HEK293 (cell line): ENCODE measurements at regions not wholly inside any gene's neighbourhood (a gene's known extent, or its start where the extent isn't known, plus 50 kb on each side); places are given as distances from the start of the nearest gene placed in this dataset.

Experiments used
- CTCF ChIA-PET: fragments of 350-600 bp; formaldehyde crosslinking; extraction: SDS; loops from one replicate; lab custom pipeline; 2021; ENCODE audit warnings: antibody characterized with exemption; lab: Yijun Ruan, JAX
- POLR2A ChIA-PET: fragments of 300-600 bp; formaldehyde crosslinking; extraction: SDS; loops from one replicate; lab custom pipeline; 2020; ENCODE audit warnings: antibody characterized with exemption, inconsistent platforms; lab: Yijun Ruan, JAX
- H3K27ac ChIP-seq: fragments of 200-500 bp; sonication (Bioruptor generic); 2 replicates; pipeline ENCODE4 v1.5.1; 2014; ENCODE audit warnings: low read depth, low read length, control low read depth, inconsistent platforms; ENCODE audit errors: extremely low read depth
- H3K36me3 ChIP-seq, 2 experiments: fragments of 200-500 bp in 1 of 2; sonication (Bioruptor generic) in 1 of 2; 1 replicate in 1 of 2; 2 replicates in 1 of 2; pipeline ENCODE4 v1.5.1; 2014 to 2017; ENCODE audit warnings: inconsistent platforms in 2 of 2, low read length in 2 of 2; ENCODE audit not compliant: control insufficient read depth in 2 of 2, insufficient read depth in 1 of 2
- H3K4me1 ChIP-seq: fragments of 200-500 bp; sonication (Bioruptor generic); 2 replicates; pipeline ENCODE4 v1.5.1; 2014; ENCODE audit warnings: mild to moderate bottlenecking, low read length, inconsistent platforms; ENCODE audit not compliant: control insufficient read depth, insufficient read depth
- H3K4me3 ChIP-seq: 2 replicates; pipeline ENCODE4 v1.5.1; 2011; ENCODE audit warnings: low read depth, mild to moderate bottlenecking, control low read depth, low read length, moderate library complexity
- H3K9me3 ChIP-seq: fragments of 200-500 bp; sonication (Bioruptor generic); 2 replicates; pipeline ENCODE4 v1.5.1; 2014; ENCODE audit warnings: low read depth, low read length, inconsistent platforms; ENCODE audit not compliant: control insufficient read depth, insufficient read depth
- BCL11B ChIP-seq: fragments of 450-650 bp; formaldehyde crosslinking; IDR thresholded peaks from 2 replicates; pipeline ENCODE4 v1.5.1; 2016; ENCODE audit warnings: low read depth, missing biosample characterization, missing genetic modification characterization
- EGR2 ChIP-seq: fragments of 450-650 bp; formaldehyde crosslinking; IDR thresholded peaks from 2 replicates; pipeline ENCODE4 v1.5.1; 2016; ENCODE audit warnings: low read depth, missing biosample characterization, missing genetic modification characterization
- KLF8 ChIP-seq: fragments of 450-650 bp; formaldehyde crosslinking; IDR thresholded peaks from 2 replicates; pipeline ENCODE4 v1.5.1; 2016; ENCODE audit warnings: missing biosample characterization, missing genetic modification characterization
- OSR2 ChIP-seq: fragments of 450-650 bp; formaldehyde crosslinking; IDR thresholded peaks from 2 replicates; pipeline ENCODE4 v1.5.1; 2016; ENCODE audit warnings: missing biosample characterization, missing genetic modification characterization
- PRDM2 ChIP-seq: fragments of 450-650 bp; formaldehyde crosslinking; IDR thresholded peaks from 2 replicates; pipeline ENCODE4 v1.5.1; 2016; ENCODE audit warnings: missing biosample characterization, missing genetic modification characterization, borderline replicate concordance
- SALL2 ChIP-seq: fragments of 450-650 bp; formaldehyde crosslinking; IDR thresholded peaks from 2 replicates; pipeline ENCODE4 v1.5.0; 2017; ENCODE audit warnings: missing biosample characterization, mild to moderate bottlenecking, missing genetic modification characterization, borderline replicate concordance
- ZBTB11 ChIP-seq: fragments of 450-650 bp; formaldehyde crosslinking; conservative IDR thresholded peaks from 2 replicates; pipeline ENCODE4 v1.5.1; 2016; ENCODE audit warnings: low read depth, missing biosample characterization, missing genetic modification characterization
- ZBTB20 ChIP-seq: fragments of 450-650 bp; formaldehyde crosslinking; IDR thresholded peaks from 2 replicates; pipeline ENCODE4 v1.5.1; 2016; ENCODE audit warnings: missing biosample characterization, missing genetic modification characterization
- ZNF132 ChIP-seq: fragments of 450-650 bp; formaldehyde crosslinking; IDR thresholded peaks from 2 replicates; pipeline ENCODE4 v1.5.1; 2017; ENCODE audit warnings: missing biosample characterization, missing genetic modification characterization, borderline replicate concordance
- ZNF138 ChIP-seq: fragments of 450-650 bp; formaldehyde crosslinking; IDR thresholded peaks from 2 replicates; pipeline ENCODE4 v1.5.1; 2016; ENCODE audit warnings: missing biosample characterization, missing genetic modification characterization, borderline replicate concordance
- ZNF140 ChIP-seq: fragments of 450-650 bp; formaldehyde crosslinking; IDR thresholded peaks from 2 replicates; pipeline ENCODE4 v1.5.1; 2016; ENCODE audit warnings: missing biosample characterization, missing genetic modification characterization
- ZNF175 ChIP-seq: fragments of 450-650 bp; formaldehyde crosslinking; IDR thresholded peaks from 2 replicates; pipeline ENCODE4 v1.5.1; 2016; ENCODE audit warnings: missing biosample characterization, missing genetic modification characterization
- ZNF529 ChIP-seq: fragments of 450-650 bp; formaldehyde crosslinking; IDR thresholded peaks from 2 replicates; pipeline ENCODE4 v1.5.1; 2017; ENCODE audit warnings: missing genetic modification characterization, missing biosample characterization; ENCODE audit not compliant: insufficient replicate concordance
- ZNF585B ChIP-seq: fragments of 450-650 bp; formaldehyde crosslinking; IDR thresholded peaks from 2 replicates; pipeline ENCODE4 v1.5.1; 2016; ENCODE audit warnings: missing biosample characterization, missing genetic modification characterization
- ZNF600 ChIP-seq: fragments of 450-650 bp; formaldehyde crosslinking; IDR thresholded peaks from 2 replicates; pipeline ENCODE4 v1.5.1; 2016; ENCODE audit warnings: missing biosample characterization, missing genetic modification characterization
- ZNF639 ChIP-seq: fragments of 450-650 bp; formaldehyde crosslinking; IDR thresholded peaks from 2 replicates; pipeline ENCODE4 v1.5.1; 2016; ENCODE audit warnings: missing biosample characterization, missing genetic modification characterization
- ZNF707 ChIP-seq: fragments of 450-650 bp; formaldehyde crosslinking; IDR thresholded peaks from 2 replicates; pipeline ENCODE4 v1.5.1; 2016; ENCODE audit warnings: missing biosample characterization, missing genetic modification characterization
- ZNF785 ChIP-seq: fragments of 450-650 bp; formaldehyde crosslinking; IDR thresholded peaks from 2 replicates; pipeline ENCODE4 v1.5.1; 2016; ENCODE audit warnings: missing biosample characterization, missing genetic modification characterization
- ZSCAN5A ChIP-seq: fragments of 450-650 bp; formaldehyde crosslinking; IDR thresholded peaks from 2 replicates; pipeline ENCODE4 v1.5.1; 2016; ENCODE audit warnings: missing biosample characterization, missing genetic modification characterization
- TF ChIP-seq, protein P1 (sequence below): fragments of 450-650 bp; formaldehyde crosslinking; IDR thresholded peaks from 2 replicates; pipeline ENCODE4 v1.5.1; 2016; ENCODE audit warnings: missing biosample characterization, missing genetic modification characterization

DNA sequence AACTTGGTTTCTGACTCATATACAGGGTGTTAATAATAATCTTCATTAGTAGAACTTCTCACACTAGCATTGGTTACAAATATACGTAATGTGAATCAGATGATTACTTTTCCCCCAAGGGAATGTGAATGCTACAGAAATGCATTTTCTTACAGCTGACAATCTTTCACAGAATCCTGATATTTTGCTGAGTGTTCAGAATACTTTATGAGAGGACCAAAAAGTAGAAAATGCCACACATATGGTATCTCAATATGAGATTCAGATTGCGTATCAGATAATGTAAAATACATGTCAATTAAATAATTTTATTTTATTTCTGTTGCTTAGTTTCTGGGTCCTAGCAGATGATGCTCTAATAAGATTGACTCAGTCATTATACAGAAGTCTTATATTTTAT lies 979.9 kb upstream of the GBE1 start (continued):
- TF ChIP-seq PRDM2 (tag by site-specific recombination) (no peak), ZBTB20 (tag by site-specific recombination) (no peak), SALL2 (tag by site-specific recombination) (no peak), ZNF132 (tag by site-specific recombination) (no peak), ZNF175 (tag by site-specific recombination) (no peak), ZNF707 (tag by site-specific recombination) (no peak), EGR2 (no peak), ZNF639 (tag by site-specific recombination) (no peak), BCL11B (no peak), KLF8 (tag by site-specific recombination) (no peak), ZNF140 (tag by site-specific recombination) (no peak), ZBTB11 (tag by site-specific recombination) (no peak)

- ChIA-PET POLR2A (no interaction called here), CTCF (no interaction called here)
- TF ChIP-seq ZNF585B (tag by site-specific recombination) (no peak), OSR2 (no peak), ZBTB20 (tag by site-specific recombination) (no peak), ZNF785 (tag by site-specific recombination) (no peak), ZNF529 (tag by site-specific recombination) (no peak), ZNF138 (tag by site-specific recombination) (no peak), ZNF639 (tag by site-specific recombination) (no peak), ZNF600 (no peak), ZSCAN5A (no peak)
- TF ChIP-seq, protein P1, sequence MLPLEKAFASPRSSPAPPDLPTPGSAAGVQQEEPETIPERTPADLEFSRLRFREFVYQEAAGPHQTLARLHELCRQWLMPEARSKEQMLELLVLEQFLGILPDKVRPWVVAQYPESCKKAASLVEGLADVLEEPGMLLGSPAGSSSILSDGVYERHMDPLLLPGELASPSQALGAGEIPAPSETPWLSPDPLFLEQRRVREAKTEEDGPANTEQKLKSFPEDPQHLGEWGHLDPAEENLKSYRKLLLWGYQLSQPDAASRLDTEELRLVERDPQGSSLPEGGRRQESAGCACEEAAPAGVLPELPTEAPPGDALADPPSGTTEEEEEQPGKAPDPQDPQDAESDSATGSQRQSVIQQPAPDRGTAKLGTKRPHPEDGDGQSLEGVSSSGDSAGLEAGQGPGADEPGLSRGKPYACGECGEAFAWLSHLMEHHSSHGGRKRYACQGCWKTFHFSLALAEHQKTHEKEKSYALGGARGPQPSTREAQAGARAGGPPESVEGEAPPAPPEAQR (tag by site-specific recombination), result no peak
- no peaks in the 10 kb centered on the region for H3K4me1 ChIP-seq
- H3K27ac ChIP-seq, result no peak overlapping the region
- no peak overlapping the region for H3K4me3 ChIP-seq
- H3K36me3 ChIP-seq, result no peaks in the 10 kb centered on the region
- no peaks in the 10 kb centered on the region for H3K9me3 ChIP-seq
These were observed 977.9 kb upstream of the GBE1 start for GRCh38 chr3:82739390-82739789.
